Cardiac muscle cell (in vitro differentiated cells and primary cell): ENCODE measurements at regions not wholly inside any gene's neighbourhood (a gene's known extent, or its start where the extent isn't known, plus 50 kb on each side); places are given as distances from the start of the nearest gene placed in this dataset.

Experiments
- DNase-seq, 2 donors: peaks; one replicate each; pipeline versions ENCODE4 v3.0.0 to v3.0.0-alpha.2; 2010 to 2017; ENCODE audit warnings: low read depth in 1 of 2, low spot score in 1 of 2
- H3K27ac ChIP-seq: fragments of 200-600 bp; sonication (generic); 2 replicates; pipeline ENCODE4 v1.5.1; 2016
- H3K27me3 ChIP-seq: fragments of 200-600 bp; sonication (generic); 2 replicates; pipeline ENCODE4 v1.6.0; 2016; ENCODE audit warnings: control low read depth
- H3K36me3 ChIP-seq: fragments of 200-600 bp; sonication (generic); 2 replicates; pipeline ENCODE4 v1.5.1; 2016; ENCODE audit warnings: control low read depth
- H3K4me1 ChIP-seq: fragments of 200-600 bp; sonication (generic); 2 replicates; pipeline ENCODE4 v1.8.1; 2017; ENCODE audit warnings: low read depth, mild to moderate bottlenecking, mixed run types
- H3K4me3 ChIP-seq: fragments of 200-600 bp; sonication (generic); 2 replicates; pipeline ENCODE4 v1.5.1; 2016; ENCODE audit warnings: mild to moderate bottlenecking
- H3K9me3 ChIP-seq: fragments of 200-600 bp; sonication (generic); 2 replicates; pipeline ENCODE4 v1.5.1; 2017; ENCODE audit warnings: low read depth, mild to moderate bottlenecking, control low read depth
- TF ChIP-seq, protein P1 (sequence below): IDR thresholded peaks from 2 replicates; pipeline ENCODE4 v1.5.1; 2012; ENCODE audit warnings: low read depth, mild to moderate bottlenecking, low read length

DNA sequence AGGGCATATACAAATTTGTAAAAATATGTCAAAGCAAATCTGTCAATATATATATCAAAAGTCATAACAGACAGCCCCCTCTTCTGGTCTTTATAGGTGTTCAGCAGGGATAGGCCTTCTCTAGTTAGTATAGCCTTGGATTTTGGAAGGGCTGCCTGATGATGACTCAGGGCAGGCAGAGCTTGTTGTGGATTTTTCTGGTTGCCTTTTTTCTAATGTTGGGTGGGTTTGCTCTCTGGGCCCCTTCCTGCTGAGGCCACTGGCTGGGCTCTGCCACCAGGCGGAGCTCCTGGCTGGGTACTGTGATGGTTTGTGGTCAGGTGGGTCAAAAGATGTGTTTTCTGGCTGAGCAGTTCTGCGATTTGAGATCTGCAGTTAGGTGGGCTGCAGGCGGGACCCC, 294.2 kb downstream of the GRIA2 start:
- Histone ChIP-seq H3K4me1 (no peaks in the 10 kb centered on the region), H3K4me3 (no peak overlapping the region), H3K27me3 (no peaks in the 10 kb centered on the region), H3K9me3 (no peaks in the 10 kb centered on the region), H3K27ac (no peak overlapping the region), H3K36me3 (no peaks in the 10 kb centered on the region)
- TF ChIP-seq, protein P1, sequence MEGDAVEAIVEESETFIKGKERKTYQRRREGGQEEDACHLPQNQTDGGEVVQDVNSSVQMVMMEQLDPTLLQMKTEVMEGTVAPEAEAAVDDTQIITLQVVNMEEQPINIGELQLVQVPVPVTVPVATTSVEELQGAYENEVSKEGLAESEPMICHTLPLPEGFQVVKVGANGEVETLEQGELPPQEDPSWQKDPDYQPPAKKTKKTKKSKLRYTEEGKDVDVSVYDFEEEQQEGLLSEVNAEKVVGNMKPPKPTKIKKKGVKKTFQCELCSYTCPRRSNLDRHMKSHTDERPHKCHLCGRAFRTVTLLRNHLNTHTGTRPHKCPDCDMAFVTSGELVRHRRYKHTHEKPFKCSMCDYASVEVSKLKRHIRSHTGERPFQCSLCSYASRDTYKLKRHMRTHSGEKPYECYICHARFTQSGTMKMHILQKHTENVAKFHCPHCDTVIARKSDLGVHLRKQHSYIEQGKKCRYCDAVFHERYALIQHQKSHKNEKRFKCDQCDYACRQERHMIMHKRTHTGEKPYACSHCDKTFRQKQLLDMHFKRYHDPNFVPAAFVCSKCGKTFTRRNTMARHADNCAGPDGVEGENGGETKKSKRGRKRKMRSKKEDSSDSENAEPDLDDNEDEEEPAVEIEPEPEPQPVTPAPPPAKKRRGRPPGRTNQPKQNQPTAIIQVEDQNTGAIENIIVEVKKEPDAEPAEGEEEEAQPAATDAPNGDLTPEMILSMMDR: peak; percentile 8
- peak in 1 of 2 donors; percentile 27 for DNase-seq

DNA sequence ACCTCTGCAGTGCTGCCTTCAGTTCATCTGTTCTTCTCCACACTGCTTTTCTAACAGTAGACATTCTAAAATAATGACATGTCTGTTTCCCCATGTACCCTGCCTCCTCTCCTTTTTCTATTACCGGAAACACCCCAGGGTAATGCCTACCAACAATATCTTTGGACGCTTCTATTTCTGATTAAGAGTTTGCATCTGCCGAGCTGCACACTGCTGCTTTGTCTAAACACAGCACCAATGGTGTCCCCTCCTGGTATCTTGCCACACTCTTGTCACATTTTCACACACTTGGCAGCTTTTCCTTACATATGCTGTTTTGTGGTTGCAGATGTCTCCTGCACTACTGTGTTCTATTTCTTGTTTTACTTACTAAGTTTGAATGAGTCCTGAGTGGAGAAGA, 288.8 kb downstream of the GRIA2 start:
- Histone ChIP-seq H3K36me3 (no peaks in the 10 kb centered on the region), H3K4me1 (no peaks in the 10 kb centered on the region), H3K27ac (no peak overlapping the region), H3K27me3 (no peaks in the 10 kb centered on the region), H3K4me3 (no peak overlapping the region), H3K9me3 (no peaks in the 10 kb centered on the region)
- DNase-seq: no peak
- TF ChIP-seq, protein P1: no peak

DNA sequence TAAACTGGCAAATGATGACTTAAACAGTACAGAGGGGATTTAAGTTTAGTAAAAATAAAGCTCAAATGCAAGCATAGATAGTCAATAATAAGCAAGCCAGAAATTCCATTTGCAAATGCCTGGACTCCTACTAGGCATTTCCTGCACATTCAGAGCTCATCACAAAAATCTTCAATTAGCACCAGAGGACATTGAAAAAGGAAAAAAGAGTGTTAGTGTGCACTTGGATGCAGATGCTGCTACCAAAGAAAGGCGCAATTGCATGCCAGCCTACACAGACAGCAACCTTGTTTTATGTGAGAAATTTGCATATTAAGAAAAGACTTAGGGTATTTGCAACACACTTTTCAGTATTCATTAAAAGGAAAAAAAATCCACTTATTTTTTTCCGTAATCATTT, 282.1 kb downstream of the GRIA2 start:
- Histone ChIP-seq H3K9me3 (no peaks in the 10 kb centered on the region), H3K4me3 (no peak overlapping the region), H3K27ac (no peak overlapping the region), H3K27me3 (no peaks in the 10 kb centered on the region), H3K36me3 (no peaks in the 10 kb centered on the region), H3K4me1 (no peaks in the 10 kb centered on the region)
- TF ChIP-seq, protein P1: no peak
- no peak for DNase-seq

DNA sequence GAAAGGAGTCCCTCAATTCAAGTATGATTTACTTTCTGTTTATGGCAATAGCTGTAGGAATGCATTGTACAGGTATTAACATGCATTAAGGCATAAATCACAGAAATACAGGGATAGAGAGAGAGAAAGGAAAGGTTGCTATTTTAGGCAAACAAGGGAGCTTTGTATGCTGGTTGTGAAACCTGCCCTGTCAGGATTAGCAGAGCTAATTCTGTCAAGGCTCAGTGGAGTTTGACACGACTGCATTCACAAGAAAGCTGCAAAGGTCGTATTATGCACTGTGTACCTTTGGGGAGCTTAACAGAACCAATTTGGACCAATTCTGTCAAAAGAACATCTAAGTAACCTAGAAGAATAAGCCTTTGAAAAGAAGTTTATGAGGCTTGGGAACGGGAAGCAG, 239.3 kb downstream of the GRIA2 start:
- no peak overlapping the region for H3K4me3 ChIP-seq
- no peaks in the 10 kb centered on the region for H3K9me3 ChIP-seq
- DNase-seq: peak in 1 of 2 donors; percentile 19
- TF ChIP-seq, protein P1: no peak
- no peaks in the 10 kb centered on the region for H3K4me1 ChIP-seq
- H3K27me3 ChIP-seq: no peaks in the 10 kb centered on the region
- peak overlapping the region; percentile 75 for H3K27ac ChIP-seq
- no peaks in the 10 kb centered on the region for H3K36me3 ChIP-seq

DNA sequence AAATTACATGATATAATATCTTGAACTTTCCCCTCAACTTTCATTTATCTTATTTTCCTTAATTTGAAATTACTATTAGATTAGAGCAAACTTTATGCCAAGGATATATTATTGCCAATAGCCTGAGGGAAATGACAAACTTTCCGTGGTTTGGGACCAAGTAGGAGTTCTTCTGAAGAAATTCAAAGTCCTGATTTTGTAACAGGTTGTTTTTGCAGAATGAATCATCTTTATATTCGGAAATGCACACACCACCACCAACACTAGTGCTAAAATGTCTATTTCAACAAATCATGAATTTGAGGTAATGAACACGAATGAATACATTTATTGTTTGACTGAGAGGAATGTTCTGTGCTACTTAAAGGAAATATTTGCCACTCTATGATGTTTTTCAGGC, 226.7 kb downstream of the GRIA2 start:
- no peaks in the 10 kb centered on the region for H3K9me3 ChIP-seq
- no peaks in the 10 kb centered on the region for H3K27me3 ChIP-seq
- no peaks in the 10 kb centered on the region for H3K36me3 ChIP-seq
- no peak for DNase-seq
- H3K27ac ChIP-seq: no peak overlapping the region
- H3K4me1 ChIP-seq: no peaks in the 10 kb centered on the region
- TF ChIP-seq, protein P1: no peak
- H3K4me3 ChIP-seq: no peak overlapping the region

DNA sequence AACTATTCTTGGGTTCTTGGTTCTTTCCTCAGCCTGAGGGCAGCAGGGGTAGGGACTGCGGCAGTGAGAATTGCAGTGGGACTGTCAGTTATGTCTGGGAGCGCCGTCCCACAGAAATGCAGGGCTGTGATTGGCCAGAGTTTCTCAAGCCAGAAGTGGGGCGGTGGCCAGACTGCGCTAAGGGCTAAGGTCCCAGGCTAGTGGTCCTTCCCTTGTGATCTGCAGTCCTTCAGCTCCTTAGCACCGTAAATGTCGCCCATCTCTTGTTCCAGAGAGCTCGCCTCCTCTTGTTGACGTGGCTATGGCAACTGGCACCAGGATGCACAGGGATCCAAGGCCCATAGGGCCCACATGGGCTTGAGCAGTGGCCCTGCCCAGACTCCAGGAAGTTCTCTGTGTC, 223.5 kb downstream of the GRIA2 start:
- Histone ChIP-seq H3K27ac (no peak overlapping the region), H3K4me1 (no peaks in the 10 kb centered on the region), H3K4me3 (no peak overlapping the region), H3K27me3 (no peaks in the 10 kb centered on the region), H3K9me3 (no peaks in the 10 kb centered on the region), H3K36me3 (no peaks in the 10 kb centered on the region)
- no peak for DNase-seq
- TF ChIP-seq, protein P1: no peak
